DOHH2 (cell line): ENCODE measurements at regions not wholly inside any gene's neighbourhood (a gene's known extent, or its start where the extent isn't known, plus 50 kb on each side); places are given as distances from the start of the nearest gene placed in this dataset.

Experiments
- CTCF ChIP-seq: fragments of 200-600 bp; sonication (generic); IDR thresholded peaks from one replicate; pipeline ENCODE4 v1.5.1; 2014; ENCODE audit warnings: antibody characterized with exemption, mild to moderate bottlenecking, low read depth, low read length; ENCODE audit not compliant: poor library complexity, severe bottlenecking
- EZH2phosphoT487 ChIP-seq: fragments of 200-600 bp; sonication (generic); IDR thresholded peaks from 2 replicates; pipeline ENCODE4 v1.6.1; 2017; ENCODE audit warnings: borderline replicate concordance, mild to moderate bottlenecking, antibody characterized with exemption, low read length, moderate library complexity, mixed read lengths

- TF ChIP-seq CTCF, result no peak
- no peak for TF ChIP-seq EZH2phosphoT487
These were observed 646.0 kb upstream of the CFAP20DC start for GRCh38 chr3:59695860-59696259.
